DMS79 (cell line): ENCODE measurements at regions not wholly inside any gene's neighbourhood (a gene's known extent, or its start where the extent isn't known, plus 50 kb on each side); places are given as distances from the start of the nearest gene placed in this dataset.

Experiments used
- DNase-seq: peaks from one replicate; lab custom pipeline; 2025; lab: John Stamatoyannopoulos, UW

DNA sequence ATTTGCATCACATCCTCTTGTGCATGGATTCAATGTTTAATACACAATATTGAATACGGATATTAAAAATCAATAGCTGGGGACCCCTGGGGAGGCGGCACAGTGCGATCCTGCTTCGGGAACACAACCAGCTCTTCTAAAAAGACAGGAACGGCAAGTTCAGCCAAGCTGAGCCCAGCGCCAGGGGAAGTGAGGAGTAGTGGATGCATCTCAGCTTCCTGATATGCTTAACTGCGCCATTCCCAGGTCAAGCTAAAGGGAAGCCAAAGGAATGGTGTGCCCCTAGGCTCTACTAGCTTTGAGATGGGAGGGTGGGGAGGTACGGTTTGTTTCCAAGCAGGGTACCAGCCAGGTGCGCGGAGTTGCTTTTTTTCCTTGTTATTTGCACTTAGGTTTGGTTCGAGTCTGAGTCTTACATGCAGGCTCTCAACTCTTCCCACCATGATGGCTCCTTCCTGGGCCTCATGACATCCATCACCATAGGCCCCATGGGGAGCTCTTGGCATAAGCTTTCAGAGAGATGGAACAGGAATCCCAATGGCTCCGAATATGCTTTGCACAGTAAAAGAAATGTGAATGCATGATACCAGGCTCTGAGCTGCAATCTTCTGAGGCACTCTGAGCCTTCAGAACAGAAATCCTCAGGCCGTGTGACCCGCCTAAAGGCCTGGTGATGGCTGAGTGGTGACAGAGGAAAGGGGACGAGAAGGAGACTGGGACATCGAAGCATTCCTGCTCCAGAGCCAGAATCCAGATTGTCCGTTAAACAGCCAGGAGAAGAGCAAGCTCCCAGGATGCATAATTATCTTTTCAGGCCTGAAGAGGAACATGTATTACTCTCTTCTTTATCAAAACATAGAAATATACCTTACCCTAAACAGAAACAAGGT lies 51.8 kb upstream of the BCOR start:
- no peak for DNase-seq

DNA sequence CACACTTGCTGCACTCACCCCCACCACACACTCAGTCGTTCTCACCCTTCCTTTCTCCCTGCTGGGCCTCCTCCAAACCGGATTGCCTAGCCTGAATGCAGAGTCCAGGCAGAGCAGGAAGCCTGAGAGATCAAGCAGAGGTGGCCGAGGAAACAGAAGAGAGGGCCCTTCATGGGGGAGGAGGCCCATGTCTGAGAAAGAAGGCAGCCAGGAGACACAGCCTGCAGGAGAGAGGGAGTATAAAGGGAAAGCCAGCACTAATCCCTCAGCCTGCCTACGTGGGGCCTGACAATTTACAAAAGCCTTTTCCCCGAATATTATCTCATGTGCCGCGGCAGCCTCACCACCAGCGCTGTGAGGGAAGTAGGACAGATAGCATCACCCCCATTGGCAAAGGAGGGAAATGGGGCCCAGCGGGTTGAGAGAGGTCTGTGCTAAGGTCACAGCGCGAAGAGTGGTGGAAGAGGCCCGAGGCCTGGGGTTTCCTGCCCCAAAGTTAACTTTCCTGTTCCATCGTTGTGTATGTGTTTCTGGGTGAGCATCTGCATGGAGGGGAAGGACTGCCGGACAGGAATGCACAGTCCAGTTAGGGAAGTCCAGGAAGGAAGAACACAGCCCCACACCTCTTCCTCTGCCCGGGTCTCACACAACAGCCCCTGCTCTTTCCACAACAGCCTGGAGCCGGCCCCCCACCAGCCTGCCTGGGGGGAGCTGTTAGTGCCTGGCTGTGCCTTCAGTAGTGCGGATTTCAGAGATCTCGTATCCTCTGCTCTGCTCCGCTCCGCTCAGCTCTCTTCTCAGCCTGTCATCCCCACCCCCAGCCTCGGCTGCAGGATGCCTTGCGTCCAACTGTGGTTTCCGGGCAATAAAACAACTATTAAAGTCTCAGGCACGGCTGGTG lies 50.9 kb upstream of the BCOR start:
- DNase-seq: no peak

DNA sequence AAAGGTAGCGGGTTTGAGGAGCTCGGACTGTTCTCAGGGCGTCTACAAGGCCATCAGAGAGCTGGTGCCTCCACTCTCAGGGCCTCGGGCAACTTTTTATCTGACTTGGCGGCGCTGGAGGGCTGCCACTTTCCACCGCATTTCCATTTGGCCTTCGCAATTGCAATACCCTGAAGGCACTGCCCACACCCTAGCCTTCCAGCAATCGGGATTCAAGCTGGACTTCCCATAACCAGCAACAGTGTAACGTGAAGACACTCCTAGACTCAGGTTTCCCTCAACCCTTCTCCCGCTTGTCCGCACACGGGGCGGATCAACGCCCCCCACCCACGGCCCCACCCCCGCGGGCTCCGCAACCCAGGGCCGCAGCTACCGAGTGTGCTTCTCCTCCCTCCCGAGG lies 50.2 kb upstream of the BCOR start:
- no peak for DNase-seq
